Nephron progenitor cell (in vitro differentiated cells): ENCODE measurements at regions not wholly inside any gene's neighbourhood (a gene's known extent, or its start where the extent isn't known, plus 50 kb on each side); places are given as distances from the start of the nearest gene placed in this dataset.

Source experiments
- DNase-seq: peaks from one replicate; pipeline ENCODE4 v3.0.0; 2021
- H3K27ac Mint-ChIP-seq: 2 replicates; pipeline ENCODE4 v1.8.0; 2021; ENCODE audit warnings: mild to moderate bottlenecking, moderate library complexity, mixed read lengths
- H3K27me3 Mint-ChIP-seq: 2 replicates; pipeline ENCODE4 v1.8.0; 2021; ENCODE audit warnings: mild to moderate bottlenecking, low read depth, mixed read lengths; ENCODE audit not compliant: poor library complexity
- H3K36me3 Mint-ChIP-seq: 2 replicates; pipeline ENCODE4 v1.8.0; 2021; ENCODE audit warnings: low read depth, mixed read lengths
- H3K4me1 Mint-ChIP-seq: 2 replicates; pipeline ENCODE4 v1.8.0; 2021; ENCODE audit warnings: mixed read lengths
- H3K4me3 Mint-ChIP-seq: 2 replicates; pipeline ENCODE4 v1.8.0; 2021; ENCODE audit warnings: mild to moderate bottlenecking, moderate library complexity, mixed read lengths
- H3K9me3 Mint-ChIP-seq: 2 replicates; pipeline ENCODE4 v1.8.0; 2021; ENCODE audit warnings: mild to moderate bottlenecking, moderate library complexity, mixed read lengths
- CTCF ChIP-seq: fragments of 200-600 bp; sonication (generic); IDR thresholded peaks from 2 replicates; pipeline ENCODE4 v1.5.0; 2021; ENCODE audit warnings: antibody characterized with exemption

GRCh38 chr2:103151046-103151445, 389.2 kb downstream of the TMEM182 start:
- H3K9me3 Mint-ChIP-seq, result peaks cover 11% of the 10 kb centered on the region
- H3K27ac Mint-ChIP-seq, result no peak overlapping the region
- no peak for DNase-seq

GRCh38 chr2:103152556-103152955, 390.7 kb downstream of the TMEM182 start:
- Mint-ChIP-seq H3K27ac (no peak overlapping the region), H3K4me3 (no peak overlapping the region), H3K9me3 (peaks cover 11% of the 10 kb centered on the region), H3K4me1 (no peaks in the 10 kb centered on the region), H3K27me3 (peaks cover 24% of the 10 kb centered on the region), H3K36me3 (no peaks in the 10 kb centered on the region)
- no peak for TF ChIP-seq CTCF
- no peak for DNase-seq

More at GRCh38 chr2:103151046-103151445, 389.2 kb downstream of the TMEM182 start:
- Mint-ChIP-seq H3K4me3 (no peak overlapping the region), H3K27me3 (peaks cover 23% of the 10 kb centered on the region), H3K4me1 (no peaks in the 10 kb centered on the region), H3K36me3 (no peaks in the 10 kb centered on the region)
- TF ChIP-seq CTCF, result no peak

DNA sequence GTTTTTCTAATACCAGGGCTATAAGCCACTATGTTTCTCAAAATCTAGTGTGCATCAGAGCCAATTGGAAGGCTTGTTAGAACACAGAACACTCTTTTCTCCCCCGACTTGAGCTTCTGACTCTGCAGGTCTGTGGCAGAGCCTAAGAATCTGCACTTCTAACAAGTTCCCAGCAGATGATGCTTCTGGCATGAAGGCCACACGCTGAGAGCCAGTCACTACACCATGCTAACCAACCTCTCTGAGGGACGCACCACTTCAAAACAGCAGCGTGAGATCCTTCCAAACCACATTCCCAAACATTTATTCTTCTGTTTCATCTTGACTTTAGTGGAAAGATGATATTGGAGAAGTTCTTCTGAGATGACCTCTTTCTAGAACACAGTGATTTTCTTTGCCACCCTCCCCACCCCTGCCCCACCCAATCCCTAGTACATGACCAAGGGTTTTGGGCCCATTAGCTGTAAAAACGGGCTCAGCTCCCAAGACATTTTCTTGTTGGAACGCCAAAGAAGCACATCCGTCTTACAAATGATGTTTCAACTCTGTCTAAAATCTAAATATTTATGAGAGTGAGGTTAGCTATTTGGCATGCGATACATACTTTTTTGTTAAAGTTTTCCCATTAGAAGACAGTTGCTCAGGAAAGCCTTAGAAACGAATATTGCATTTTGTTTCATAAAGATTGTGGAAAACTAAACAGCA, 391.9 kb downstream of the TMEM182 start:
- no peak overlapping the region for H3K27ac Mint-ChIP-seq
- H3K27me3 Mint-ChIP-seq, result peaks cover 25% of the 10 kb centered on the region
- no peak for TF ChIP-seq CTCF
- H3K4me3 Mint-ChIP-seq, result no peak overlapping the region
- peaks cover 11% of the 10 kb centered on the region for H3K9me3 Mint-ChIP-seq
- no peak for DNase-seq
- peaks cover 2% of the 10 kb centered on the region for H3K4me1 Mint-ChIP-seq
- no peaks in the 10 kb centered on the region for H3K36me3 Mint-ChIP-seq

GRCh38 chr2:103155308-103155707, 393.5 kb downstream of the TMEM182 start:
- H3K4me1 Mint-ChIP-seq, result peaks cover 15% of the 10 kb centered on the region
- no peak for TF ChIP-seq CTCF
- no peak overlapping the region for H3K27ac Mint-ChIP-seq
- no peak for DNase-seq
- peaks cover 25% of the 10 kb centered on the region for H3K27me3 Mint-ChIP-seq
- no peaks in the 10 kb centered on the region for H3K36me3 Mint-ChIP-seq
- H3K9me3 Mint-ChIP-seq, result peaks cover 11% of the 10 kb centered on the region
- no peak overlapping the region for H3K4me3 Mint-ChIP-seq

- Mint-ChIP-seq H3K4me3 (no peak overlapping the region), H3K4me1 (peaks cover 27% of the 10 kb centered on the region), H3K27ac (no peak overlapping the region), H3K9me3 (no peaks in the 10 kb centered on the region), H3K36me3 (no peaks in the 10 kb centered on the region), H3K27me3 (peaks cover 31% of the 10 kb centered on the region)
- TF ChIP-seq CTCF, result no peak
- no peak for DNase-seq
These were observed 397.2 kb downstream of the TMEM182 start for GRCh38 chr2:103159018-103159417.
